WTC11 (cell line): ENCODE measurements at regions not wholly inside any gene's neighbourhood (a gene's known extent, or its start where the extent isn't known, plus 50 kb on each side); places are given as distances from the start of the nearest gene placed in this dataset.
A peak's percentile ranks its signal among the peaks of the same experiment; 100 is the strongest.

Experiments used
- ATAC-seq: fragments of 200-7000 bp; cut with Tn5 transposase; 2 replicates; pipeline ENCODE4 v1.10.0; 2021; ENCODE audit warnings: mild to moderate bottlenecking, moderate library complexity
- CTCF ChIA-PET: fragments of 300-600 bp; sonication (Branson Sonifier 250); formaldehyde crosslinking; loops from one replicate; lab custom pipeline; 2021; ENCODE audit warnings: antibody characterized with exemption; lab: Charles Lee
- POLR2A ChIA-PET: fragments of 350-600 bp; sonication (Branson Sonifier 250); formaldehyde crosslinking; loops from one replicate; lab custom pipeline; 2021; ENCODE audit warnings: antibody characterized with exemption; lab: Charles Lee
- DNase-seq: peaks from one replicate; pipeline ENCODE4 v3.0.0; 2021; ENCODE audit warnings: low spot score
- H3K27ac Mint-ChIP-seq: 2 replicates; pipeline ENCODE4 v1.8.0; 2021; ENCODE audit warnings: mixed read lengths
- H3K27me3 Mint-ChIP-seq: 2 replicates; pipeline ENCODE4 v1.8.0; 2021; ENCODE audit warnings: low read depth, mild to moderate bottlenecking, moderate library complexity, mixed read lengths
- H3K36me3 Mint-ChIP-seq: 2 replicates; pipeline ENCODE4 v1.8.0; 2021; ENCODE audit warnings: mixed read lengths
- H3K4me1 Mint-ChIP-seq: 2 replicates; pipeline ENCODE4 v1.8.0; 2022; ENCODE audit warnings: mixed read lengths
- H3K4me3 Mint-ChIP-seq: 2 replicates; pipeline ENCODE4 v1.8.0; 2021; ENCODE audit warnings: mild to moderate bottlenecking, moderate library complexity, mixed read lengths
- H3K9me3 Mint-ChIP-seq: 2 replicates; pipeline ENCODE4 v1.8.0; 2021; ENCODE audit warnings: mixed read lengths
- CREB1 ChIP-seq: sonication (generic); formaldehyde crosslinking; IDR thresholded peaks from 2 replicates; pipeline ENCODE4 v1.8.0; 2023; ENCODE audit warnings: mild to moderate bottlenecking, missing genetic modification reagents
- EMX1 ChIP-seq: fragments of 250-450 bp; sonication (Bioruptor Pico); IDR thresholded peaks from 2 replicates; pipeline ENCODE4 v1.8.0; 2021; ENCODE audit warnings: mild to moderate bottlenecking
- FOXJ3 ChIP-seq: sonication (generic); formaldehyde crosslinking; IDR thresholded peaks from 2 replicates; pipeline ENCODE4 v1.9.0; 2021; ENCODE audit warnings: missing genetic modification reagents, mild to moderate bottlenecking, borderline replicate concordance
- FOXP1 ChIP-seq: sonication (generic); formaldehyde crosslinking; IDR thresholded peaks from 2 replicates; pipeline ENCODE4 v1.8.0; 2022; ENCODE audit warnings: missing genetic modification reagents, mild to moderate bottlenecking, moderate library complexity, borderline replicate concordance
- GABPB1 ChIP-seq: sonication (generic); formaldehyde crosslinking; IDR thresholded peaks from 2 replicates; pipeline ENCODE4 v1.8.1; 2023; ENCODE audit warnings: mild to moderate bottlenecking, missing genetic modification reagents
- HMGA2 ChIP-seq: fragments of 250-450 bp; sonication (Bioruptor Pico); IDR thresholded peaks from 2 replicates; pipeline ENCODE4 v1.4.0; 2021; ENCODE audit warnings: mild to moderate bottlenecking, moderate library complexity
- IRF2 ChIP-seq: sonication (generic); formaldehyde crosslinking; IDR thresholded peaks from 2 replicates; pipeline ENCODE4 v1.8.0; 2022; ENCODE audit warnings: low read depth, missing genetic modification reagents, borderline replicate concordance
- JAZF1 ChIP-seq: fragments of 250-450 bp; sonication (Bioruptor Pico); IDR thresholded peaks from 2 replicates; pipeline ENCODE4 v1.9.0; 2021; ENCODE audit warnings: moderate library complexity, mild to moderate bottlenecking, inconsistent platforms
- JUN ChIP-seq: sonication (generic); formaldehyde crosslinking; IDR thresholded peaks from 2 replicates; pipeline ENCODE4 v1.8.0; 2023; ENCODE audit warnings: mild to moderate bottlenecking, missing genetic modification reagents
- KAT7 ChIP-seq: sonication (generic); formaldehyde crosslinking; IDR thresholded peaks from 2 replicates; pipeline ENCODE4 v1.8.1; 2023; ENCODE audit warnings: missing genetic modification reagents, mild to moderate bottlenecking, borderline replicate concordance
- MYBL2 ChIP-seq: sonication (generic); formaldehyde crosslinking; IDR thresholded peaks from 2 replicates; pipeline ENCODE4 v1.8.1; 2023; ENCODE audit warnings: mild to moderate bottlenecking, moderate library complexity, missing genetic modification reagents
- NR1H2 ChIP-seq: sonication (generic); formaldehyde crosslinking; IDR thresholded peaks from 2 replicates; pipeline ENCODE4 v1.9.0; 2021; ENCODE audit warnings: mild to moderate bottlenecking, moderate library complexity, missing genetic modification reagents
- NR2C2 ChIP-seq: sonication (generic); formaldehyde crosslinking; IDR thresholded peaks from 2 replicates; pipeline ENCODE4 v1.8.0; 2022; ENCODE audit warnings: mild to moderate bottlenecking, missing genetic modification reagents
- PRRX2 ChIP-seq: fragments of 250-450 bp; sonication (Bioruptor Pico); IDR thresholded peaks from 2 replicates; pipeline ENCODE4 v1.8.0; 2021; ENCODE audit warnings: mild to moderate bottlenecking
- TEAD1 ChIP-seq: sonication (generic); formaldehyde crosslinking; IDR thresholded peaks from 2 replicates; pipeline ENCODE4 v1.8.0; 2022; ENCODE audit warnings: mild to moderate bottlenecking, missing genetic modification reagents
- TEAD4 ChIP-seq: sonication (generic); formaldehyde crosslinking; IDR thresholded peaks from 2 replicates; pipeline ENCODE4 v1.8.0; 2022; ENCODE audit warnings: mild to moderate bottlenecking, missing genetic modification reagents
- ZBTB21 ChIP-seq: sonication (generic); formaldehyde crosslinking; IDR thresholded peaks from 2 replicates; pipeline ENCODE4 v1.8.1; 2023; ENCODE audit warnings: mild to moderate bottlenecking, missing genetic modification reagents, borderline replicate concordance
- ZNF121 ChIP-seq: sonication (generic); formaldehyde crosslinking; IDR thresholded peaks from 2 replicates; pipeline ENCODE4 v1.8.0; 2023; ENCODE audit warnings: missing genetic modification reagents
- ZNF671 ChIP-seq: fragments of 250-450 bp; sonication (Bioruptor Pico); IDR thresholded peaks from 2 replicates; pipeline ENCODE4 v1.8.0; 2021; ENCODE audit warnings: mild to moderate bottlenecking
- TF ChIP-seq, protein P1 (sequence below): sonication (generic); formaldehyde crosslinking; IDR thresholded peaks from 2 replicates; pipeline ENCODE4 v1.8.1; 2023; ENCODE audit warnings: mild to moderate bottlenecking, missing genetic modification reagents, borderline replicate concordance
- TF ChIP-seq, protein P2 (sequence below): sonication (generic); formaldehyde crosslinking; IDR thresholded peaks from 2 replicates; pipeline ENCODE4 v1.8.0; 2022; ENCODE audit warnings: mild to moderate bottlenecking, missing genetic modification reagents
- TF ChIP-seq, protein P3 (sequence below): fragments of 250-450 bp; sonication (Bioruptor Pico); IDR thresholded peaks from 2 replicates; pipeline ENCODE4 v1.9.0; 2021; ENCODE audit warnings: moderate library complexity, mild to moderate bottlenecking, inconsistent platforms, borderline replicate concordance
- TF ChIP-seq, protein P4 (sequence below): sonication (generic); formaldehyde crosslinking; IDR thresholded peaks from 2 replicates; pipeline ENCODE4 v1.8.0; 2022; ENCODE audit warnings: mild to moderate bottlenecking, missing genetic modification reagents
- TF ChIP-seq, protein P5 (sequence below): fragments of 250-450 bp; sonication (Bioruptor Pico); IDR thresholded peaks from 2 replicates; pipeline ENCODE4 v2.1.2; 2022; ENCODE audit warnings: mild to moderate bottlenecking, moderate library complexity
- TF ChIP-seq, protein P6 (sequence below): sonication (generic); formaldehyde crosslinking; IDR thresholded peaks from 2 replicates; pipeline ENCODE4 v1.8.1; 2023; ENCODE audit warnings: mild to moderate bottlenecking, missing genetic modification reagents

DNA sequence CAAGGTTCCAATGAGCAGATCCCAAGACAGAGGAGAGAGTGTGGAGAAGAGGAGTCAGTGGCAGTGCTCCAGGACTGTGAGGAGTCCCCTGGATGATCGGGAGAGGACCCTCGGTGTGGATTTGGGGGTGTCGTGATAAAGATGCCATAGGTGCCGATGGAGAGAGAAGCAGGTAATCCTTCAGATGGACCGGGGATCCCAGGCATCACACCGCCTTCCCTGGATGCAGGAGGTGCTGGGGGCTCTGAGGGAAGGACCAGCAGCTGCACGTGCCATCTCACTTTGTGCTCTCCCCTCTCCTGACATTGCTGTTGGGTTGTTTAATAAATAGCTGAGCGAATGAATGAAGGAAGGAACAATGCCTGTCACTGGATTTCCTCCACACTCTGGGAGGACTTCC, 744.1 kb downstream of the BRD1 start:
- no peak for DNase-seq
- POLR2A ChIA-PET: no interaction called here
- TF ChIP-seq, protein P1, sequence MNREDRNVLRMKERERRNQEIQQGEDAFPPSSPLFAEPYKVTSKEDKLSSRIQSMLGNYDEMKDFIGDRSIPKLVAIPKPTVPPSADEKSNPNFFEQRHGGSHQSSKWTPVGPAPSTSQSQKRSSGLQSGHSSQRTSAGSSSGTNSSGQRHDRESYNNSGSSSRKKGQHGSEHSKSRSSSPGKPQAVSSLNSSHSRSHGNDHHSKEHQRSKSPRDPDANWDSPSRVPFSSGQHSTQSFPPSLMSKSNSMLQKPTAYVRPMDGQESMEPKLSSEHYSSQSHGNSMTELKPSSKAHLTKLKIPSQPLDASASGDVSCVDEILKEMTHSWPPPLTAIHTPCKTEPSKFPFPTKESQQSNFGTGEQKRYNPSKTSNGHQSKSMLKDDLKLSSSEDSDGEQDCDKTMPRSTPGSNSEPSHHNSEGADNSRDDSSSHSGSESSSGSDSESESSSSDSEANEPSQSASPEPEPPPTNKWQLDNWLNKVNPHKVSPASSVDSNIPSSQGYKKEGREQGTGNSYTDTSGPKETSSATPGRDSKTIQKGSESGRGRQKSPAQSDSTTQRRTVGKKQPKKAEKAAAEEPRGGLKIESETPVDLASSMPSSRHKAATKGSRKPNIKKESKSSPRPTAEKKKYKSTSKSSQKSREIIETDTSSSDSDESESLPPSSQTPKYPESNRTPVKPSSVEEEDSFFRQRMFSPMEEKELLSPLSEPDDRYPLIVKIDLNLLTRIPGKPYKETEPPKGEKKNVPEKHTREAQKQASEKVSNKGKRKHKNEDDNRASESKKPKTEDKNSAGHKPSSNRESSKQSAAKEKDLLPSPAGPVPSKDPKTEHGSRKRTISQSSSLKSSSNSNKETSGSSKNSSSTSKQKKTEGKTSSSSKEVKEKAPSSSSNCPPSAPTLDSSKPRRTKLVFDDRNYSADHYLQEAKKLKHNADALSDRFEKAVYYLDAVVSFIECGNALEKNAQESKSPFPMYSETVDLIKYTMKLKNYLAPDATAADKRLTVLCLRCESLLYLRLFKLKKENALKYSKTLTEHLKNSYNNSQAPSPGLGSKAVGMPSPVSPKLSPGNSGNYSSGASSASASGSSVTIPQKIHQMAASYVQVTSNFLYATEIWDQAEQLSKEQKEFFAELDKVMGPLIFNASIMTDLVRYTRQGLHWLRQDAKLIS: no peak
- no peak for TF ChIP-seq PRRX2 (CRISPR knock-in tag)
- TF ChIP-seq, protein P2, sequence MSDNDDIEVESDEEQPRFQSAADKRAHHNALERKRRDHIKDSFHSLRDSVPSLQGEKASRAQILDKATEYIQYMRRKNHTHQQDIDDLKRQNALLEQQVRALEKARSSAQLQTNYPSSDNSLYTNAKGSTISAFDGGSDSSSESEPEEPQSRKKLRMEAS (CRISPR knock-in tag): no peak
- TF ChIP-seq, protein P3, sequence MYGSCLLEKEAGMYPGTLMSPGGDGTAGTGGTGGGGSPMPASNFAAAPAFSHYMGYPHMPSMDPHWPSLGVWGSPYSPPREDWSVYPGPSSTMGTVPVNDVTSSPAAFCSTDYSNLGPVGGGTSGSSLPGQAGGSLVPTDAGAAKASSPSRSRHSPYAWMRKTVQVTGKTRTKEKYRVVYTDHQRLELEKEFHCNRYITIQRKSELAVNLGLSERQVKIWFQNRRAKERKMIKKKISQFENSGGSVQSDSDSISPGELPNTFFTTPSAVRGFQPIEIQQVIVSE (CRISPR knock-in tag): no peak
- TF ChIP-seq NR1H2: no peak
- TF ChIP-seq, protein P4, sequence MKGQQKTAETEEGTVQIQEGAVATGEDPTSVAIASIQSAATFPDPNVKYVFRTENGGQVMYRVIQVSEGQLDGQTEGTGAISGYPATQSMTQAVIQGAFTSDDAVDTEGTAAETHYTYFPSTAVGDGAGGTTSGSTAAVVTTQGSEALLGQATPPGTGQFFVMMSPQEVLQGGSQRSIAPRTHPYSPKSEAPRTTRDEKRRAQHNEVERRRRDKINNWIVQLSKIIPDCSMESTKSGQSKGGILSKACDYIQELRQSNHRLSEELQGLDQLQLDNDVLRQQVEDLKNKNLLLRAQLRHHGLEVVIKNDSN (CRISPR knock-in tag): no peak
- no peak for TF ChIP-seq JAZF1 (CRISPR knock-in tag)
- CTCF ChIA-PET: no interaction called here
- Mint-ChIP-seq H3K27ac (peak overlapping the region; percentile 60; the same call in 1 of the 2 replicates), H3K36me3 (no peaks in the 10 kb centered on the region), H3K9me3 (no peaks in the 10 kb centered on the region), H3K4me3 (no peak overlapping the region), H3K27me3 (no peaks in the 10 kb centered on the region), H3K4me1 (peaks cover 3% of the 10 kb centered on the region; the same call in 1 of the 2 replicates)
- ATAC-seq: no peak

DNA sequence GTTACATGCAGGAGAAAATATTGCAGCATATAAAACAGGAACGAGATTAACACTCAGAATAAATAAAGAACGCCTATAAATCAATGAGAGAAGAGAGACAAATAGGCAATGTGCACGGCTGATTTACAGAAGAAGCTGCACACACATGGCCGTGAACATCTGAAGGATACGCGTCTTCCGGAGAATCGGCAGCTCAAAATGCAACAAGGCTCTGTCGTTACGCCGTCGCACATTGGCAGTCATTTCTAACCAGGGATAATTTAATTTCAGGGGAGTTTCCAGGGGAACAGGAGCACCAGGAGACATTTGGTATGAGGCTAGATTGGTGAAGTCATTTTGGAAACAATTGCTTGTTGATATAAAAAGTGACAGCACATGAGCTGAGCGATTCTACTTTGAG, 745.2 kb downstream of the BRD1 start:
- Mint-ChIP-seq H3K4me1 (peaks cover 3% of the 10 kb centered on the region; the same call in 1 of the 2 replicates), H3K27me3 (no peaks in the 10 kb centered on the region), H3K9me3 (no peaks in the 10 kb centered on the region), H3K27ac (no peak overlapping the region), H3K36me3 (no peaks in the 10 kb centered on the region), H3K4me3 (no peak overlapping the region)
- ChIA-PET CTCF (interaction anchor here (0.5 kb wide), 1 partner anchor 9 kb away, joined by 4 read pairs; no protein-coding TSS in a partner anchor), POLR2A (no interaction called here)
- no peak for ATAC-seq
- DNase-seq: no peak
- TF ChIP-seq NR1H2 (no peak), GABPB1 (CRISPR knock-in tag) (no peak), TEAD1 (CRISPR knock-in tag) (no peak), EMX1 (CRISPR knock-in tag) (no peak), ZNF671 (CRISPR knock-in tag) (no peak), FOXP1 (CRISPR knock-in tag) (no peak), NR2C2 (CRISPR knock-in tag) (no peak), CREB1 (CRISPR knock-in tag) (no peak), TEAD4 (CRISPR knock-in tag) (no peak), PRRX2 (CRISPR knock-in tag) (no peak), IRF2 (no peak), JUN (CRISPR knock-in tag) (no peak), ZBTB21 (no peak), FOXJ3 (CRISPR knock-in tag) (no peak), ZNF121 (no peak), KAT7 (CRISPR knock-in tag) (no peak), HMGA2 (CRISPR knock-in tag) (no peak), MYBL2 (no peak)
- TF ChIP-seq, protein P5, sequence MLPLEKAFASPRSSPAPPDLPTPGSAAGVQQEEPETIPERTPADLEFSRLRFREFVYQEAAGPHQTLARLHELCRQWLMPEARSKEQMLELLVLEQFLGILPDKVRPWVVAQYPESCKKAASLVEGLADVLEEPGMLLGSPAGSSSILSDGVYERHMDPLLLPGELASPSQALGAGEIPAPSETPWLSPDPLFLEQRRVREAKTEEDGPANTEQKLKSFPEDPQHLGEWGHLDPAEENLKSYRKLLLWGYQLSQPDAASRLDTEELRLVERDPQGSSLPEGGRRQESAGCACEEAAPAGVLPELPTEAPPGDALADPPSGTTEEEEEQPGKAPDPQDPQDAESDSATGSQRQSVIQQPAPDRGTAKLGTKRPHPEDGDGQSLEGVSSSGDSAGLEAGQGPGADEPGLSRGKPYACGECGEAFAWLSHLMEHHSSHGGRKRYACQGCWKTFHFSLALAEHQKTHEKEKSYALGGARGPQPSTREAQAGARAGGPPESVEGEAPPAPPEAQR (CRISPR knock-in tag): no peak
- TF ChIP-seq, protein P6, sequence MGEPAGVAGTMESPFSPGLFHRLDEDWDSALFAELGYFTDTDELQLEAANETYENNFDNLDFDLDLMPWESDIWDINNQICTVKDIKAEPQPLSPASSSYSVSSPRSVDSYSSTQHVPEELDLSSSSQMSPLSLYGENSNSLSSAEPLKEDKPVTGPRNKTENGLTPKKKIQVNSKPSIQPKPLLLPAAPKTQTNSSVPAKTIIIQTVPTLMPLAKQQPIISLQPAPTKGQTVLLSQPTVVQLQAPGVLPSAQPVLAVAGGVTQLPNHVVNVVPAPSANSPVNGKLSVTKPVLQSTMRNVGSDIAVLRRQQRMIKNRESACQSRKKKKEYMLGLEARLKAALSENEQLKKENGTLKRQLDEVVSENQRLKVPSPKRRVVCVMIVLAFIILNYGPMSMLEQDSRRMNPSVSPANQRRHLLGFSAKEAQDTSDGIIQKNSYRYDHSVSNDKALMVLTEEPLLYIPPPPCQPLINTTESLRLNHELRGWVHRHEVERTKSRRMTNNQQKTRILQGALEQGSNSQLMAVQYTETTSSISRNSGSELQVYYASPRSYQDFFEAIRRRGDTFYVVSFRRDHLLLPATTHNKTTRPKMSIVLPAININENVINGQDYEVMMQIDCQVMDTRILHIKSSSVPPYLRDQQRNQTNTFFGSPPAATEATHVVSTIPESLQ (CRISPR knock-in tag): no peak
